GM18519 (cell line): ENCODE measurements at regions not wholly inside any gene's neighbourhood (a gene's known extent, or its start where the extent isn't known, plus 50 kb on each side); places are given as distances from the start of the nearest gene placed in this dataset.

Experiments used
- ATAC-seq: cut with Tn5 transposase; IDR thresholded peaks from one replicate; pipeline ENCODE4 v1.9.1; 2021; ENCODE audit warnings: mild to moderate bottlenecking, moderate library complexity; ENCODE audit not compliant: unreplicated experiment, low FRiP score

- no peak for ATAC-seq
Measured at GRCh38 chr4:137768196-137768595, 235.9 kb upstream of the PCDH18 start.

GRCh38 chr4:137762591-137762990 lies 230.3 kb upstream of the PCDH18 start:
- ATAC-seq: no peak

GRCh38 chr4:137754652-137755471 lies 222.6 kb upstream of the PCDH18 start:
- no peak for ATAC-seq

- ATAC-seq: no peak
Measured at GRCh38 chr4:137749466-137749865, 217.2 kb upstream of the PCDH18 start.

- no peak for ATAC-seq
Measured at GRCh38 chr4:137748616-137749015, 216.3 kb upstream of the PCDH18 start.

- no peak for ATAC-seq
Measured at GRCh38 chr4:137740141-137740540, 207.8 kb upstream of the PCDH18 start.

- no peak for ATAC-seq
Measured at GRCh38 chr4:137739391-137739790, 207.1 kb upstream of the PCDH18 start.

GRCh38 chr4:137738375-137738990 lies 206.2 kb upstream of the PCDH18 start:
- ATAC-seq: no peak

GRCh38 chr4:137735561-137736104 lies 203.3 kb upstream of the PCDH18 start:
- ATAC-seq: no peak

GRCh38 chr4:137733174-137734141 lies 201.2 kb upstream of the PCDH18 start:
- peak; percentile 67 for ATAC-seq

GRCh38 chr4:137722910-137723309 lies 190.6 kb upstream of the PCDH18 start:
- no peak for ATAC-seq

- no peak for ATAC-seq
Measured at GRCh38 chr4:137711502-137711901, 179.2 kb upstream of the PCDH18 start.

GRCh38 chr4:137707626-137708025 lies 175.3 kb upstream of the PCDH18 start:
- no peak for ATAC-seq

- ATAC-seq: no peak
Measured at GRCh38 chr4:137707102-137707620, 174.9 kb upstream of the PCDH18 start.

GRCh38 chr4:137705171-137705783 lies 173.0 kb upstream of the PCDH18 start:
- ATAC-seq: no peak

- ATAC-seq: no peak
Measured at GRCh38 chr4:137703195-137703594, 170.9 kb upstream of the PCDH18 start.

GRCh38 chr4:137702512-137702911 lies 170.2 kb upstream of the PCDH18 start:
- no peak for ATAC-seq

- ATAC-seq: no peak
Measured at GRCh38 chr4:137701401-137701800, 169.1 kb upstream of the PCDH18 start.

GRCh38 chr4:137700751-137701150 lies 168.5 kb upstream of the PCDH18 start:
- ATAC-seq: no peak

GRCh38 chr4:137700072-137700471 lies 167.8 kb upstream of the PCDH18 start:
- ATAC-seq: no peak
